Brain microvascular endothelial cell (primary cell): ENCODE measurements at regions not wholly inside any gene's neighbourhood (a gene's known extent, or its start where the extent isn't known, plus 50 kb on each side); places are given as distances from the start of the nearest gene placed in this dataset.

Experiments used
- DNase-seq: peaks from one replicate; pipeline ENCODE4 v3.0.0-alpha.2; 2020
- H3K27ac ChIP-seq: fragments of 250-450 bp; sonication (Bioruptor Pico); 2 replicates; pipeline ENCODE4 v1.5.1; 2020; ENCODE audit warnings: mild to moderate bottlenecking, moderate library complexity
- H3K27me3 ChIP-seq: fragments of 250-450 bp; sonication (Bioruptor Pico); replicated peaks from 2 replicates; pipeline ENCODE4 v1.5.1; 2020; ENCODE audit warnings: mild to moderate bottlenecking
- H3K36me3 ChIP-seq: fragments of 250-450 bp; sonication (Bioruptor Pico); replicated peaks from 2 replicates; pipeline ENCODE4 v1.5.1; 2020; ENCODE audit warnings: mild to moderate bottlenecking
- H3K4me3 ChIP-seq: 2 replicates; pipeline ENCODE4 v1.5.1; 2011; ENCODE audit warnings: low read depth, mild to moderate bottlenecking, control low read depth, low read length, moderate library complexity
- in situ Hi-C: cut with HindIII; loops from 2 replicates; pipeline ENCODE4 v1.10.0; 2017; ENCODE audit warnings: low sequenced_read_pairs, low pct_ligation_motif_present
- TF ChIP-seq, protein P1 (sequence below): IDR thresholded peaks from 2 replicates; pipeline ENCODE4 v1.5.1; 2011; ENCODE audit warnings: low read depth, mild to moderate bottlenecking, moderate library complexity, low read length, control low read depth, inconsistent platforms; ENCODE audit errors: missing control alignments

GRCh38 chr2:184030989-184031388 is 567.3 kb upstream of the ZNF804A start:
- no peaks in the 10 kb centered on the region for H3K27me3 ChIP-seq
- TF ChIP-seq, protein P1, sequence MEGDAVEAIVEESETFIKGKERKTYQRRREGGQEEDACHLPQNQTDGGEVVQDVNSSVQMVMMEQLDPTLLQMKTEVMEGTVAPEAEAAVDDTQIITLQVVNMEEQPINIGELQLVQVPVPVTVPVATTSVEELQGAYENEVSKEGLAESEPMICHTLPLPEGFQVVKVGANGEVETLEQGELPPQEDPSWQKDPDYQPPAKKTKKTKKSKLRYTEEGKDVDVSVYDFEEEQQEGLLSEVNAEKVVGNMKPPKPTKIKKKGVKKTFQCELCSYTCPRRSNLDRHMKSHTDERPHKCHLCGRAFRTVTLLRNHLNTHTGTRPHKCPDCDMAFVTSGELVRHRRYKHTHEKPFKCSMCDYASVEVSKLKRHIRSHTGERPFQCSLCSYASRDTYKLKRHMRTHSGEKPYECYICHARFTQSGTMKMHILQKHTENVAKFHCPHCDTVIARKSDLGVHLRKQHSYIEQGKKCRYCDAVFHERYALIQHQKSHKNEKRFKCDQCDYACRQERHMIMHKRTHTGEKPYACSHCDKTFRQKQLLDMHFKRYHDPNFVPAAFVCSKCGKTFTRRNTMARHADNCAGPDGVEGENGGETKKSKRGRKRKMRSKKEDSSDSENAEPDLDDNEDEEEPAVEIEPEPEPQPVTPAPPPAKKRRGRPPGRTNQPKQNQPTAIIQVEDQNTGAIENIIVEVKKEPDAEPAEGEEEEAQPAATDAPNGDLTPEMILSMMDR, result no peak
- no peak overlapping the region for H3K27ac ChIP-seq
- in situ Hi-C loops, result no loop called here
- no peaks in the 10 kb centered on the region for H3K36me3 ChIP-seq
- no peak for DNase-seq
- no peak overlapping the region for H3K4me3 ChIP-seq

DNA sequence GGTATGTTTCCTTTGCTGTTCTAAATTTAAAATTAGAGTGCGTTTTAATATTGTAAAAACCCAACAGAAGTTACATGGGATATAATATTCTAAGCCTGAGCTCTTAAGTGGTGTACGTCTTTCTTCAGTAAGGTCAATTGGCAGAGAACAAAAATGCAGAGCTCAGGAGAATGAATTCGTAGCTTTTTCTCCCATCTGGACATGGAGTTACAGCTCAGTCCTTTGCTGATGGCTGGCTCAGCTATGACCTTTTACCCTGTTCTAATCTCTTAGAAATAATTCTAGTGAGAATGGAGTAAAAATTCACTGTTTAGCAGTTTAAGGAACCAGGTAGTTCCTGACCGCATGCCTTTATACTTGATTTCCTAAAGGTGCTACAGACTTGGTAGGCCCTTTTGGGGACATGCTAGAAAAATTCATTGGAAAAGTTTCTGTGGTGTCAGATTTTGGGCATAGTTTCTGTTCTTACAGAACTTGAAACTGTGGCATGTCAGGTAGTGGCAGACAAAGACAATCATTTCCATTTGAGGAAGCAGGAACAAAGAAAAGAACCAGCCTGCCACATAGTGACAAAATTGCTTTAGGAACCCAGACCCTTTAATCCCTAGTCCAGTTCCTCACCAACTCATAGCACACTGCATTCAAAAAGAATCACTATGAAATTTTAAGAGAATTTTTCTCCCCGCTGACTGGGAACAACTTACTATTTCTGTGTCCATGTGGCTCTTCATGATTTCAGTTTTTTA is 566.8 kb upstream of the ZNF804A start:
- Histone ChIP-seq H3K36me3 (no peaks in the 10 kb centered on the region), H3K4me3 (no peak overlapping the region), H3K27me3 (no peaks in the 10 kb centered on the region), H3K27ac (no peak overlapping the region)
- DNase-seq, result no peak
- in situ Hi-C loops, result no loop called here
- TF ChIP-seq, protein P1, result no peak

DNA sequence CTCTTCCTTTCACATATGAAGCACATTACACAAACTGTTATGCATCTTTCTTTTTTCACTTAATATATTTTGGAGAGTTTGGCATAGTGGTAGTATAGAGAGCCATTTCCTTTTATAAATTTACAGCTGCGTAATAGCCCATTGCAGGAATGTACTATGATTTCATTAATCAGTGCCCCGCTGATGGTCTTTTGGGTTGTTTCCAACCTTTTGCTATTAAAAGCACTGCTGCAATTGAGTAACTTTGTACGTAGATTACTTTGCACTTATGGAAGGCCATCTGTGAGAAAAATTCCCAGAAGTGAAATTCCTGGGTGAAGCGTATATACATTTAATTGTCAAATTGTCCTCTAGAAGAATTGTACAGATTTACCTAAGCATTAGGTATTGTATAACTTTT is 565.3 kb upstream of the ZNF804A start:
- TF ChIP-seq, protein P1, result no peak
- in situ Hi-C loops, result no loop called here
- H3K27me3 ChIP-seq, result no peaks in the 10 kb centered on the region

DNA sequence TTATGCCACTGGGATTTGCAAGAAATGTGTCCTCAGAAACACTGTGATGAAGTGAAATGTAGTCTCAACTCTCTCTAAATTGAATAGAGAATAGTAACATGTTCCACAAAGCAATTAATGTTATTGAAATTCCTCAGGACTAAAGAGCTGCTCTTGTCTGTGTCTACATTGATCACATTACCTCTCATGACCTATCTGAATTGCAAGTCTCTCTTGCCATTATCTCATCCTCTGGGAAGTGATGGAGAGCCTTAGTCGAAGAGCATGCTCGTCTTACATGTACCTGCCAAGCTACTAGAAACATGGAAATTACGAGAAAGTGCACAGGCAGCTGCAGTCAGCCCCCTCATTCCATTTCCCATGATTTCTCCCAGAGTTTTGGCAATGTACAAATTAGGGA is 561.1 kb upstream of the ZNF804A start:
- H3K27ac ChIP-seq, result no peak overlapping the region
- no peak for DNase-seq
- no peak overlapping the region for H3K4me3 ChIP-seq
- H3K36me3 ChIP-seq, result no peaks in the 10 kb centered on the region
- H3K27me3 ChIP-seq, result no peaks in the 10 kb centered on the region
- TF ChIP-seq, protein P1, result no peak
- in situ Hi-C loops, result no loop called here

More for the DNA sequence above, 565.3 kb upstream of the ZNF804A start:
- Histone ChIP-seq H3K4me3 (no peak overlapping the region), H3K27ac (no peak overlapping the region), H3K36me3 (no peaks in the 10 kb centered on the region)
- DNase-seq, result no peak

- Histone ChIP-seq H3K4me3 (no peak overlapping the region), H3K27ac (no peak overlapping the region), H3K36me3 (no peaks in the 10 kb centered on the region), H3K27me3 (no peaks in the 10 kb centered on the region)
- in situ Hi-C loops, result no loop called here
- DNase-seq, result no peak
- TF ChIP-seq, protein P1, result no peak
Observed at GRCh38 chr2:184039493-184039892, 558.8 kb upstream of the ZNF804A start.

DNA sequence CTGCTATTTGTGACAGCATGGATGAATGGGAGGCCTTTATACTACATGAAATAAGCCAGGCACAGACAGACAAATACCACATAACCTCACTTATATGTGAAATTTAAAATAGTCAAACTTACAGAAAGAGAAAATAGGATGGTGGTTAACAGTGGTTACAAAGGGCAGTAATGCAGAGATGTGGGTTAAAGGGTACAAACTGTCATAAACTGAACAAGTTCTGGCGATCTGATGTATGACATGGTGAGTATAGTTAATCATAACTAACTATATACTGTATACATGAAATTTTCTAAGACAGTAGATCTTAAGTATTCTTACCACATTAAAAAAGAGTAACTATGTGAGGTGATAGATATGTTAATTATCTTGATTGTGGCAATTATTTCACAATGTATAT is 558.1 kb upstream of the ZNF804A start:
- Histone ChIP-seq H3K27ac (no peak overlapping the region), H3K27me3 (no peaks in the 10 kb centered on the region), H3K4me3 (no peak overlapping the region), H3K36me3 (no peaks in the 10 kb centered on the region)
- in situ Hi-C loops, result no loop called here
- no peak for DNase-seq
- TF ChIP-seq, protein P1, result no peak
